HG02885 (cell line): ENCODE measurements at regions not wholly inside any gene's neighbourhood (a gene's known extent, or its start where the extent isn't known, plus 50 kb on each side); places are given as distances from the start of the nearest gene placed in this dataset.

Experiments
- ATAC-seq: cut with Tn5 transposase; IDR thresholded peaks from one replicate; pipeline ENCODE4 v1.9.1; 2021; ENCODE audit warnings: mild to moderate bottlenecking; ENCODE audit not compliant: unreplicated experiment, poor library complexity

DNA sequence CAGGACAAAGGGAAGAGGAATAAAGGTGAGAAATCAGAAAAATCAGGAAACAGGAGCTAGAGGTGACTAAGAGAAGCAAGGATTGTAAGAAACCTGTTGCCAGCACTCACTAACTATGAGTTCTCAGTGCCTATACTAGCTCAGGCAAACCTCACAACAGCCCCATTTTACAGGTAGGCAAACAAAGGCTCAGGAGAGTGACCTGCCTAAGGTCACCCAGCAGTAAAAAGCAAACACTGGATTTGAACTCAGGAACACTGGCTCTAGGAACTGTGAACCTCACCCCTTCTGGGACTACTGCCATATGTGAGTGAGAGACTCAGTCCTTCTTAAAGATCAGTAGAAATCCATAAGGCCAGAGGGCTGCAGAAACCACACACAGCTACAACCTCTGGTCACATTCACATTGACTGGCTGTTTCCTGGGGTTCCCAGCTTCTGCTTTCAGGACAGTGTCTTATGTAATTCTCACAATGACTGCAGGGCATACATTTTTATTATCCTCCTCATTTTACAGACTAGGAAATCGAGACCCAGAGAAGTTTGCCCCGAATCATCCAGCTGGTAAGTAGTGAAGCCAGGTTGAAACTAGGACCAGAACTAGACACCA lies 80.7 kb upstream of the MAFB start:
- no peak for ATAC-seq

GRCh38 chr20:40770564-40771307 lies 81.7 kb upstream of the MAFB start:
- no peak for ATAC-seq

GRCh38 chr20:40771308-40771610 lies 82.2 kb upstream of the MAFB start:
- ATAC-seq, result no peak

GRCh38 chr20:40771848-40772511 lies 82.9 kb upstream of the MAFB start:
- no peak for ATAC-seq

DNA sequence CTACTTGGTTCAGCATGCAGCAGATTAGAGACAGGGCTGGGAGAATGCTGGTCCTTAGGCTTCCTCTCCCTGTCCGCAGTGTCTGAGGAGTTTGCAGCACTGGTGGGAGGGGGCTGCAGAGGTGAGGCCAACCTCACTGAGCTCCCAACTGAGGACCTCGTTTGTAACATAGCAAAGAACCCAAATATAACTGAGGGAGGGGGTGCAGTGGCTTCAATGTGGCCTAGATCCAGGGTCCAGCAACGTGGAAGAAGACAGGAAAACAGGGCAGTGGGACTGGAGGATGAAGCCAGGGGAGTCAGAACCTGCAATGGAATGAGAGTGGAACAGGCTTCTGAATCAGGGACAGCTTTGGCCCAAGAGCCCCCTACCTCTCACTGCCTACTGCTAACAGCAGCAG lies 84.3 kb upstream of the MAFB start:
- no peak for ATAC-seq

DNA sequence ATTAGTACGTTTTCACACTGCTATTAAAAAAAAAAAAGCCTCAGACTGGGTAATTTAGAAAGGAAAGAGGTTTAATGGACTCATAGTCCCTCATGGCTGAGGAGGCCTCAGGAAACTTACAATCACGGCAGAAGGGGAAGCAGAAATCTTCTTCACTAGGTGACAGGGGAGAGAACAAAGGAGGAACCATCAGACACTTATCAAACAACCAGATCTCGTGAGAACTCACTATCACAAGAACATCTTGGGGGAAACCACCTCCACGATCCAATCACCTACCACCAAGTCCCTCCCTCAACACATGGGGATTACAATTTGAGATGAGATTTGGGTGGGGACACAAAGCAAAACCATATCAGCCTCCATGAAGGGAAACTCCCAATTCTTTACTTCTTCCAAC lies 85.2 kb upstream of the MAFB start:
- no peak for ATAC-seq

DNA sequence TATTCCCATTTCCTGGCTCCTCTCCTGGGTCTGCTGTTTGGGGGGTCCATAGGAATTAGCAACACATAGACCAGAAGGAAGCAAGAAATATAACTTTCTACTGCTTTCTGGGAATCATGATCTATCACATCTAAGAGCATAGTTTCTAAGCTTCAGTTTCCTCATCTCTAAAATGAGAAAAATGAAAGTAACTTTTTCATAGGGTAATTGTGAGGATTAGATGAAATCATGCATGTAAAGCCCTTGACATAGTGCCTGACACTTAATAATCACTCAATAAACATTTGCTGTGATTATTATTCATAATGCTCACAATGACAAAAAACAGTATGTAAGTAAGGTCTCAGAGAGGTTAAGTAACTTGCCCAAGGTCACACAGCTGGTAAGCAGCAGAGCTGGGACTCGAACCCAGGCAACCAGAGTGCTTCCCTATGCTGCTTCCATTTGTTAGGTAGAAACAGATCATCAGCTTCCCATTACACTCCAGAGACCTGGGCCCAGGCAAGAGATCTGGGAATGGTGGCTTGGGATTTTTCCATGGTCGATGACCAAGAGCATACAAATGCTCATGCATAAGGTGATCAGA lies 86.6 kb upstream of the MAFB start:
- ATAC-seq, result no peak

- ATAC-seq, result no peak
These were observed 87.7 kb upstream of the MAFB start for GRCh38 chr20:40776466-40777457.

DNA sequence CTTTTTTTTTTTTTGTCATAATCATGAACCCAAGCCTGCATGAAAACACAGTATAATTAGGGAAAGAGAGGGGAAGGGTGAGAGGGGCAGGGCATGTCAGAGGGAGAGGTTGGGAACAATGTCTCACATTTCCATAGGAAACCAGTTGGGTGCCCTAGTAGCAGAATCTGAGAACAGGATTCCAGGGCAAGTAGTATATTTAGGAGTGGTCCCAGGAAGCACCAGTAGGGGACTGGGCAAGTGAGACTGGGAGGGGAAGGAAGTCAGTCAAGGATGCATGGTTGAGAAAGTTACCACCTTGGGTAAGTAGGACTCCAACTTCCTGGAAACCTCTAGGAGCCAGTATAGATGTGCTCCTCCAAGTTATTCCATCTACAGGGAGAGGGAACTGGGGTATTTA lies 88.6 kb upstream of the MAFB start:
- ATAC-seq, result no peak

GRCh38 chr20:40778894-40779496 lies 90.0 kb upstream of the MAFB start:
- no peak for ATAC-seq

GRCh38 chr20:40781327-40782042 lies 92.4 kb upstream of the MAFB start:
- no peak for ATAC-seq

DNA sequence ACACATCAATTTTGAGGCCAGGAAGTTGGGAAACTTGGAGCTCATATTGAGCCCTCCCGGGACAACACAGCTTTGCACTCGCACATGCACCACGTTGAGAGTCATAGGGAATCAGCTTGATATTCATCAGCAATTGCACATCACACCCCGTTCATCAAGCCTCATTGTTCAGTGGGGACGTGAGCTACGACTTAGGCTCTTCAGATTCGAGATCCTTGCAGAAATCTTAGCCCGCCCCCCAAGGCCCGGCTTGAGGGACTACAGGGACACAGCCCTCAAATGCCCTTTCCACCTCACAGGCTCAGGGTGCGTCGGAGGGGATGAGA lies 93.0 kb upstream of the MAFB start:
- no peak for ATAC-seq

GRCh38 chr20:40785346-40785745 lies 96.3 kb upstream of the MAFB start:
- no peak for ATAC-seq

GRCh38 chr20:40786336-40786735 lies 97.3 kb upstream of the MAFB start:
- no peak for ATAC-seq

- ATAC-seq, result no peak
These were observed 98.9 kb upstream of the MAFB start for GRCh38 chr20:40787941-40788340.

DNA sequence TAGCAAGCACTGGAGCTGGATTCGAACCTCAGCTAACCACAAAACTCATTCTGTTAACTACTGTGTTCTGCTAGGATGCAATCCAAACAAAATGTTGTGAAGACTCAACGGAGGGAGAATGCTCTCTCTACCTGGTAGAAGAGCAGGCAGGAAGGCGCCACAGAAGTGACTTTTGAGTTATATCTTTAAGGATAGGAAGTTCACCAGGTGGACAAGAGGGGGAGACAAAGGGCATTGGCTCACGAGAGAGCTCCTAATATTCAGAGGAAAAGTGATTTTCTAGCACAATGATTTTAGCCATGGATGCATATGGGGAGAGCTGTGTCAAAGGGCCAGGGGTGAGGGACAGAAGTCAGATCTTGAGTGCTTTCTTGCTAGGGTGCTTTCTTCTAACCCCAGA lies 108.4 kb upstream of the MAFB start:
- no peak for ATAC-seq

GRCh38 chr20:40798066-40798465 lies 109.0 kb upstream of the MAFB start:
- ATAC-seq, result no peak

DNA sequence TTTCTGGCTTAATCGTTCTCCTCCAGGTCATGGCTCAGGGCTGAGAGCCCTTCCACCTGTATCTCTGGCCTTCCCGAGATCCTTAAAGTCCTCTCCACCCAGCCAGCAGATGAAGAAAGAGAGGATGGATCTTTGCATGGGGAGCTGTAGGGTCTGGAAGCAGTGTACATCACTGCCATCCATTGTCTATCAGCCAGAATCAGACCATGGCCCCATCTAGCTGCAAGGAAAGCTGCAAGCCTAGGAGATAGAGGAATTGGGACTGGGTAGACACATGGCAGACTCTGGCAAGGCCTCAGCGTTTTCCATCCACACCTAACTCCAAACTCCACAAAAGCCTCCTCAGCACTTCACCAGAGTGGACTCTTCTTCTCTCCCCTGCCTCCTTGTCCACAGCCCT lies 113.8 kb upstream of the MAFB start:
- ATAC-seq, result no peak

DNA sequence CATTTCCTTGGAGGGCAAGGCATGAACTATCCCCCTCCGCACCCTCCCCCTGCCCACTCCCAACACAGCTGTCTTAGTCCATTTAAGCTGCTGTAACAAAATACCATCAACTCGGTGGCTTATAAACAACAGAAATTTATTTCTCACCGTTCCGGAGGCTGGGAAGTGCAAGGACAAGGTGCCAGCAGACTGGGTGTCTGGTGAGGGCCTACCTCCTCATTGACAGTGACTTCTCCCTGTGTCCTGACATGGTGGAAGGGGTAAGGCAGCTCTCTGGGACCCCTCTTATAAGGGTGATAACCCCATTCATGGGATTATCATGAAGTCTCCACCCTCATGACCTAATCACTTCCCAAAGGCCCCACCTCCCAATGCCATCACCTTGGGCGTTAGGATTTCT lies 114.3 kb upstream of the MAFB start:
- no peak for ATAC-seq

DNA sequence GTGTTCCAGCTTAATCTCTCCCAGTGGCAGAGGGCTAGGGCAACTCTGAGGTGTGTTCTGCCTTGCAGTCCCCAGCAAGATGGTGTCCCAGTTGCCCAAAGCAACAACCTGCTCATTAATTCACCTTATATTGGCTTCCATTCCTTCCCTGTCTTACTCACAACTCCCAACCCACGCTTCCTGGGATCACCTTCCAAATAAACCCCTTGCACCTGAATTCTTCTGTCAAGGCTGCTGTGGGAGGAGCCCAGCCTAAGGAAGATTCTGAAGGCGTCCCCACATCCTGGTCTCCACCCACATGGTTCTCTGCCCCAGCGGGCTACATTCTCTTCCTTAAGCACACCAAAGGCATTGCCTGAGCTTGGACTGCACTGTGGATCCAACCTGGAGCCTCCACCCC lies 116.6 kb upstream of the MAFB start:
- ATAC-seq, result no peak
